ENCODE measurements at regions not wholly inside any gene's neighbourhood (a gene's known extent, or its start where the extent isn't known, plus 50 kb on each side); places are given as distances from the start of the nearest gene placed in this dataset.

DNA sequence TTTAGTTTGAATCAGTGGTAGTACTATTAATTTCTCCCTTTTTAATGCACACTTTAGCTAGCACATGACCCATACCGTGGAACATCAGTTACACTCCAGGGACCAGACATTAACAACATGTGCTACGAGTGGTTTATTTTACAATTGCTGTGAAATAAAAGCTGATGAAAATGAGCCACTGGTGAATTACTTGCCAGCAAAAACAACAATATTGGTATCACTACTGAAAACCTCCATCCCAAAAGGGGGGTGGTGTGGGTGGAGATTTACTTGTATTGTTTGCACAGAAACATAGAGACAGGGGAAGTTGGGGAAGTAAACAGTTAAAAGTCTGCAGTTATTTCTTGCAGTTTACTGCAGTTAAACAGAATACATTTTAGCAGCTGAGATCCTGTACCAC, 369.6 kb upstream of the GRAMD2B start:
- Mint-ChIP-seq H3K4me3 (ENCODE audit: unreplicated experiment) (no peak overlapping the region), H3K9me3 (ENCODE audit: unreplicated experiment) (peaks cover under 1% of the 10 kb centered on the region), H3K4me1 (ENCODE audit: low read depth, unreplicated experiment) (no peaks in the 10 kb centered on the region), H3K36me3 (ENCODE audit: insufficient read depth, unreplicated experiment) (no peaks in the 10 kb centered on the region), H3K27ac (ENCODE audit: unreplicated experiment) (no peak overlapping the region), H3K27me3 (ENCODE audit: insufficient read depth, unreplicated experiment) (peaks cover 6% of the 10 kb centered on the region)
- CTCF ChIA-PET = no interaction called here
- no peaks in the 10 kb centered on the region for H3K4me1 ChIP-seq
- TF ChIP-seq CTCF (IDR thresholded peaks at IDR 0.05; ENCODE audit: insufficient read depth in 1 of 2, low read depth in 1 of 2, low read length in 1 of 2, severe bottlenecking in 1 of 2, unreplicated experiment in 1 of 2) = no peak
- no peaks in the 10 kb centered on the region for H3K36me3 ChIP-seq (ENCODE audit: control insufficient read depth, insufficient read depth, low read length)
- no TSS peak for BruUV-seq (replicated peaks)
- no peak for DNase-seq
- POLR2A ChIA-PET = no interaction called here
- H3K9me3 ChIP-seq = no peaks in the 10 kb centered on the region
- H3K4me3 ChIP-seq (ENCODE audit: low read depth, low read length) = no peak overlapping the region
- no peaks in the 10 kb centered on the region for H3K27me3 ChIP-seq (replicated peaks; ENCODE audit: control insufficient read depth, insufficient read depth, low read length)
- intact Hi-C loops (cut with micrococcal nuclease; ENCODE audit: unreplicated experiment) = no loop called here

DNA sequence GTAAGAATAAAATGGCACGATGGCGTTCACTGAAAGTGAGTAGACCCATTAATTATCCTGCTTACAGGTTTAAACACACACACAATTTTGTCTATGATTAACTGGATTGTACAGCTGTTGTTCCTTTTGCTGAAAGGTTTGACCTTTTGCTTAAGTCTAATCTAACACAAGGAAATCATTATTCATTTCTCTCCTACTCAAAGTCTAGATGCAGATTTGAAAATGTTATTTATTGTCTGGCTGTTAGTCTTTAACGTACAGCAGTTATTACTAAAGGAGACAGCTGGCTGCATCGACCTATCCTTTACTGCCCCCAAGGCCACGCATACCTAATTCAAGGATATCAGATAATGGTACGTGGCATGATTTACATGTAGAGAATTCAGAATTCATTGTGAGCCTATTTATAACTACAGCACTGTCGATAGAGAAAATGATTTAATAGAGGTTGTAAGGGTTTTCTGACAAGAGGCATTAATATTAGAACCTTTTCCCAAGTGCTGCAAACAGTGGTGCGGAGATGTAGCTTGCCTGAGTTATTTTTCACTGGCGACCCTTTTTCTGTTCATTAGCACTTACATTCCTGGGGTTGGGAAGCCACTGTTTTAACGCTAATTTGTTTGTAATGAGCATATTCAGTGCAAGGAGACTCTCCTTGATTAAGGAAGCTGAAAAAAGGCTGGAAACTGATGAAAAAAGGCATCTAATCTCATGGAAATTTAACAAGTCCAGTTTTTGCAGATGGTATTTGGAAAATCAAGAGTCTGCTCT, 368.4 kb upstream of the GRAMD2B start:
- Mint-ChIP-seq H3K36me3 (ENCODE audit: insufficient read depth, unreplicated experiment) (no peaks in the 10 kb centered on the region), H3K9me3 (ENCODE audit: unreplicated experiment) (peaks cover 6% of the 10 kb centered on the region), H3K4me3 (ENCODE audit: unreplicated experiment) (no peak overlapping the region), H3K4me1 (ENCODE audit: low read depth, unreplicated experiment) (no peaks in the 10 kb centered on the region), H3K27ac (ENCODE audit: unreplicated experiment) (no peak overlapping the region), H3K27me3 (ENCODE audit: insufficient read depth, unreplicated experiment) (peaks cover 4% of the 10 kb centered on the region)
- CTCF ChIA-PET = no interaction called here
- POLR2A ChIA-PET = no interaction called here
- H3K4me3 ChIP-seq (ENCODE audit: low read depth, low read length) = no peak overlapping the region
- BruUV-seq (replicated peaks) = no TSS peak
- no peak for TF ChIP-seq CTCF (IDR thresholded peaks at IDR 0.05; ENCODE audit: insufficient read depth in 1 of 2, low read depth in 1 of 2, low read length in 1 of 2, severe bottlenecking in 1 of 2, unreplicated experiment in 1 of 2)
- no peaks in the 10 kb centered on the region for H3K9me3 ChIP-seq
- no peaks in the 10 kb centered on the region for H3K36me3 ChIP-seq (ENCODE audit: control insufficient read depth, insufficient read depth, low read length)
- H3K4me1 ChIP-seq = no peaks in the 10 kb centered on the region
- H3K27me3 ChIP-seq (replicated peaks; ENCODE audit: control insufficient read depth, insufficient read depth, low read length) = no peaks in the 10 kb centered on the region
- intact Hi-C loops (cut with micrococcal nuclease; ENCODE audit: unreplicated experiment) = no loop called here
- DNase-seq = no peak

- no peak for TF ChIP-seq CTCF (IDR thresholded peaks at IDR 0.05; ENCODE audit: insufficient read depth in 1 of 2, low read depth in 1 of 2, low read length in 1 of 2, severe bottlenecking in 1 of 2, unreplicated experiment in 1 of 2)
- CTCF ChIA-PET = interaction anchor here (0.6 kb wide), 1 partner anchor 265 kb away, joined by 5 read pairs; no protein-coding TSS in a partner anchor
- Mint-ChIP-seq H3K36me3 (ENCODE audit: insufficient read depth, unreplicated experiment) (no peaks in the 10 kb centered on the region), H3K4me3 (ENCODE audit: unreplicated experiment) (no peak overlapping the region), H3K4me1 (ENCODE audit: low read depth, unreplicated experiment) (no peaks in the 10 kb centered on the region), H3K27ac (ENCODE audit: unreplicated experiment) (no peak overlapping the region), H3K27me3 (ENCODE audit: insufficient read depth, unreplicated experiment) (peaks cover 4% of the 10 kb centered on the region), H3K9me3 (ENCODE audit: unreplicated experiment) (peaks cover 6% of the 10 kb centered on the region)
- no TSS peak for BruUV-seq (replicated peaks)
- Histone ChIP-seq H3K4me3 (ENCODE audit: low read depth, low read length) (no peak overlapping the region), H3K27me3 (replicated peaks; ENCODE audit: control insufficient read depth, insufficient read depth, low read length) (no peaks in the 10 kb centered on the region), H3K36me3 (ENCODE audit: control insufficient read depth, insufficient read depth, low read length) (no peaks in the 10 kb centered on the region), H3K4me1 (no peaks in the 10 kb centered on the region), H3K9me3 (no peaks in the 10 kb centered on the region)
- DNase-seq = no peak
- intact Hi-C loops (cut with micrococcal nuclease; ENCODE audit: unreplicated experiment) = no loop called here
- POLR2A ChIA-PET = no interaction called here
Observed at GRCh38 chr5:126055348-126055729, 367.9 kb upstream of the GRAMD2B start.
